ENCODE measurements at regions not wholly inside any gene's neighbourhood (a gene's known extent, or its start where the extent isn't known, plus 50 kb on each side); places are given as distances from the start of the nearest gene placed in this dataset.

GRCh38 chr4:52265781-52266525 is 214.8 kb downstream of the SPATA18 start:
- Histone ChIP-seq H3K9me3 (no peaks in the 10 kb centered on the region), H3K27ac (peak overlapping the region in 1 of 4 donors; percentile 21), H3K27me3 (no peaks in the 10 kb centered on the region), H3K4me3 (no peak overlapping the region), H3K36me3 (no peaks in the 10 kb centered on the region), H3K4me1 (peaks cover 0 to 6% (median 2%) of the 10 kb centered on the region in 4 donors)
- DNase-seq, result no peak
- no peak for TF ChIP-seq EP300 (IDR thresholded peaks at IDR 0.05)
- no peak for TF ChIP-seq POLR2AphosphoS5 (IDR thresholded peaks at IDR 0.05)
- TF ChIP-seq POLR2A (IDR thresholded peaks at IDR 0.05), result no peak
- TF ChIP-seq, protein P1, sequence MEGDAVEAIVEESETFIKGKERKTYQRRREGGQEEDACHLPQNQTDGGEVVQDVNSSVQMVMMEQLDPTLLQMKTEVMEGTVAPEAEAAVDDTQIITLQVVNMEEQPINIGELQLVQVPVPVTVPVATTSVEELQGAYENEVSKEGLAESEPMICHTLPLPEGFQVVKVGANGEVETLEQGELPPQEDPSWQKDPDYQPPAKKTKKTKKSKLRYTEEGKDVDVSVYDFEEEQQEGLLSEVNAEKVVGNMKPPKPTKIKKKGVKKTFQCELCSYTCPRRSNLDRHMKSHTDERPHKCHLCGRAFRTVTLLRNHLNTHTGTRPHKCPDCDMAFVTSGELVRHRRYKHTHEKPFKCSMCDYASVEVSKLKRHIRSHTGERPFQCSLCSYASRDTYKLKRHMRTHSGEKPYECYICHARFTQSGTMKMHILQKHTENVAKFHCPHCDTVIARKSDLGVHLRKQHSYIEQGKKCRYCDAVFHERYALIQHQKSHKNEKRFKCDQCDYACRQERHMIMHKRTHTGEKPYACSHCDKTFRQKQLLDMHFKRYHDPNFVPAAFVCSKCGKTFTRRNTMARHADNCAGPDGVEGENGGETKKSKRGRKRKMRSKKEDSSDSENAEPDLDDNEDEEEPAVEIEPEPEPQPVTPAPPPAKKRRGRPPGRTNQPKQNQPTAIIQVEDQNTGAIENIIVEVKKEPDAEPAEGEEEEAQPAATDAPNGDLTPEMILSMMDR (IDR thresholded peaks at IDR 0.05), result no peak
- intact Hi-C loops (cut with DNase I), result no loop called here
- 45 to 68% methylated on average over 6 of the region's 6 CpGs for WGBS, 2 donors

- no peak overlapping the region for H3K4me3 ChIP-seq
- TF ChIP-seq, protein P1 (IDR thresholded peaks at IDR 0.05), result no peak
- TF ChIP-seq EP300 (IDR thresholded peaks at IDR 0.05) (no peak), POLR2A (IDR thresholded peaks at IDR 0.05) (no peak), POLR2AphosphoS5 (IDR thresholded peaks at IDR 0.05) (no peak)
- no peaks in the 10 kb centered on the region for H3K36me3 ChIP-seq
- DNase-seq, result peak; percentile 65
- H3K27ac ChIP-seq, result peak overlapping the region in 1 of 4 donors; percentile 21
- no peaks in the 10 kb centered on the region for H3K27me3 ChIP-seq
- H3K9me3 ChIP-seq, result no peaks in the 10 kb centered on the region
- intact Hi-C loops (cut with DNase I), result no loop called here
- peaks cover 0 to 6% (median 2%) of the 10 kb centered on the region in 4 donors for H3K4me1 ChIP-seq
Measured at GRCh38 chr4:52266537-52267137, 215.5 kb downstream of the SPATA18 start.

- no peaks in the 10 kb centered on the region for H3K36me3 ChIP-seq
- intact Hi-C loops (cut with DNase I), result no loop called here
- TF ChIP-seq POLR2A (IDR thresholded peaks at IDR 0.05), result no peak
- TF ChIP-seq, protein P1 (IDR thresholded peaks at IDR 0.05), result no peak
- TF ChIP-seq POLR2AphosphoS5 (IDR thresholded peaks at IDR 0.05), result no peak
- no peak for TF ChIP-seq EP300 (IDR thresholded peaks at IDR 0.05)
- no peaks in the 10 kb centered on the region for H3K9me3 ChIP-seq
- no peak overlapping the region for H3K4me3 ChIP-seq
- DNase-seq, result no peak
- H3K27me3 ChIP-seq, result no peaks in the 10 kb centered on the region
- no peak overlapping the region for H3K27ac ChIP-seq
- H3K4me1 ChIP-seq, result peaks cover 0 to 6% (median 2%) of the 10 kb centered on the region in 4 donors
Measured at GRCh38 chr4:52269761-52270160, 218.7 kb downstream of the SPATA18 start.

DNA sequence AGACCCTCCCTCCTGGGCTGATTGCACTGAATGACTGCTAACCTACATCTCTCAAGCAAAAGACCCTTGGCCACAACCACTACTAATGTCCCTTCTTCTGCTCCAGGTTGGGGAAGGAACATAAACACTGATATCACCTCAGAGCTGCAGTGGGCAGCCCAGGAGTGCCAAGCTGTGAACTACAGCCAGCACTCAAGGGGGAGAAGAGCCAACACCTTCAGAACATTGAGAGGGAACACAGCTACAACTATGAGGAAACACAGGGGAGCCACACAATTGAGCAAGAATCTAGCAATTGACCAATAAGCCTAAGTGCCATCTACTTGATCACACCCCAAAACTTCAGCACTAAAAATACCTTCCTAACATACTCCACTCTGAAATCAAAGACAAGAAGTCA is 222.8 kb downstream of the SPATA18 start:
- Histone ChIP-seq H3K4me3 (no peak overlapping the region), H3K27me3 (no peaks in the 10 kb centered on the region), H3K27ac (no peak overlapping the region), H3K9me3 (no peaks in the 10 kb centered on the region), H3K36me3 (no peaks in the 10 kb centered on the region), H3K4me1 (no peaks in the 10 kb centered on the region)
- intact Hi-C loops (cut with DNase I), result no loop called here
- no peak for TF ChIP-seq EP300 (IDR thresholded peaks at IDR 0.05)
- TF ChIP-seq POLR2AphosphoS5 (IDR thresholded peaks at IDR 0.05), result no peak
- TF ChIP-seq, protein P1 (IDR thresholded peaks at IDR 0.05), result no peak
- no peak for TF ChIP-seq POLR2A (IDR thresholded peaks at IDR 0.05)
- no peak for DNase-seq
